ENCODE measurements at regions not wholly inside any gene's neighbourhood (a gene's known extent, or its start where the extent isn't known, plus 50 kb on each side); places are given as distances from the start of the nearest gene placed in this dataset.

GRCh38 chr9:95634114-95634513, 117.3 kb upstream of the PTCH1 start:
- TF ChIP-seq CTCF (IDR thresholded peaks at IDR 0.05; ENCODE audit: low read depth, low read length, poor library complexity, severe bottlenecking) (no peak), EZH2phosphoT487 (IDR thresholded peaks at IDR 0.05; ENCODE audit: borderline replicate concordance, low read length) (no peak)
